Left kidney (tissue), 1 donor: ENCODE measurements at regions not wholly inside any gene's neighbourhood (a gene's known extent, or its start where the extent isn't known, plus 50 kb on each side); places are given as distances from the start of the nearest gene placed in this dataset.

Experiments
- DNase-seq: peaks from one replicate; pipeline ENCODE4 v3.0.0-alpha.2; 2013

DNA sequence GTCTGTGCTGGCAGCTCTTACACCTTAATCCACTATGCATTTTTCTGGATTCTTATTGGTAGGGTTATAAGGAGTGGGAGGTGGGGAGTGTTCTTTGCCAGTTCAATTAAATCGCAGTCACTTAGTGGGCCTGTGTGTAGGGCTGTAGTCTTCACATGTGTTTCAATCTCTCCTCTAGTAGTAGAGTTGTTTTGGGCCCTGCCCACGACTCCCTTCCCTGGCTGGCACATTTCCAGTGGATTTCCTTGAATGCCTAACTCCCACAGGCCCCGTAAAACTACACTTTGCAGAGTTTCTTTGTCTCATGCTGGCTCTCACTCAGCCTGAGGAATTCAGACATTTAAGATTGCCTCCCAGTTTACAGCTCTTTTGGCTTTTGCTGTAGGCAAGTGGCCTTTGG, 414.0 kb upstream of the OPRM1 start:
- DNase-seq = peak; percentile 63

DNA sequence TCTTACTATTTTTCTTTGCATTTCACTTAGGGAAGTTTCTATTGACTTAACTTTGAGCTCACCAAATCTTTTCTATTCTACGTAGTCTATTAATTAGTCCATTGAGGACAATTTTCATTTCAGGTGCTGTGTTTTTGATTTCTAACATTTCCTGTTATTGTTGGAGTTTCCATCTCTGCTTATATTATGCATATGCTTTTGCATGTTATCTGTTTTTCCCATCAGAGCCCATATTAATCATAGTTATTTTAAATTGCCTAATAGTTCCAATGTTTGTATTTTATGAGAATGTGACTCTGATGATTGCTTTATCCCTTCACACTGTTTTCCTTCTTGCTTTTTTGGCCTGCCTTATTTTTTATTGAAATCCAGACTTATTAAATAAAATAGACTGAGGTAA, 414.5 kb upstream of the OPRM1 start:
- no peak for DNase-seq

DNA sequence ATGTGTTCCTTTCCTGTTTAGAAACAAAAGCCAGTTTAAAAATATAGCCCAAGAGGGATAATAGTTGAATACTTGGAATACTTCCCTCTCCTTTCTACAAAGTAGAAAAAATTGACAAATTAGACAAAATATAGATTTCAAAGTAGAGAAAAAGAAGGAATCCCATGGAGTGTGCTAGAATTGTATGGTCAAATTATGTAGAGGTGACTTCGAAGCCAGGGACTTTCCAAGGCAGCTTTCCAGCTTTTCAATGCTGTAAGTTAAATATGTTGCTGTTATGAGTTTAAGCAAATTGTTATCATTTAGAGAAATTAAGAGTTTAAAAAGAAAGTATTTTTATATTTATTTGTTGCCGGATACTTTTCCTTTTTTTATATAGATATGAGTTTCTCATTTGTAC, 415.5 kb upstream of the OPRM1 start:
- no peak for DNase-seq

DNA sequence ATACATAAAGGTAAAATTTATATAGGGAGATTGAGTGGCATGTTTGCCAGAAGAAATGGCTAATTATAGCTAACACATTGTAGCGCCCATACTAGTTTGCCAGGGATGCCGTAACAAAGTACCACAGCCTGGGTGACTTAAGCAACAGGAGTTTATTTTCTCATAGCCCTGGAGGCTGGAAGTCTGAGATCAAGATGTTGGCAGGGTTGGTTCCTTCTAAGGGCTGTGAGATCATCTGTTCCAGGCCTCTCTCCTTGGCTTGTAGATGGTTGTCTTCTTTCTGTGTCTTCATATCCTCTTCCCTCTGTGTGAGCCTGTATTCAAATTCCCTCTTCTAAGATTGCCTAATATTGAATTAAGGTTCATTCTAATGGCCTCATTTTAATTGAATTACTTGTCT, 417.5 kb upstream of the OPRM1 start:
- DNase-seq = no peak

DNA sequence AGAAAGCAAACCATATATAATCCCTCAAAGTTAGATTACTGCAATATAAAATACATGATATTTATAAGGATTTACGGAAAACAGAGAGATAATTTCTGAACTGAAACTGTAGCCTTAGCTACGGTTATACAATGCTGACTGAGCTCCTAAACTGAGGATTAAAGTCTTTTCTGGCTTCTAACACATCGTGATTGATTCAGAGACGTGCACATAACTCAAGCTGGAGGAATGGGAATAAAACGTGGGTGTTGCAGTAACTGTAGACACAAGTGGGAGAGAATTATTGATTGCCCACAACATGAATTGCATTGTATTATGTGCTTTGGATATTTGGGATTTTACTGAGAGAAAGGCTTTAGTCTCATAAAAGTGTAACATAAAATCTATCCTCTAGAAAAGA, 418.0 kb upstream of the OPRM1 start:
- DNase-seq = no peak

DNA sequence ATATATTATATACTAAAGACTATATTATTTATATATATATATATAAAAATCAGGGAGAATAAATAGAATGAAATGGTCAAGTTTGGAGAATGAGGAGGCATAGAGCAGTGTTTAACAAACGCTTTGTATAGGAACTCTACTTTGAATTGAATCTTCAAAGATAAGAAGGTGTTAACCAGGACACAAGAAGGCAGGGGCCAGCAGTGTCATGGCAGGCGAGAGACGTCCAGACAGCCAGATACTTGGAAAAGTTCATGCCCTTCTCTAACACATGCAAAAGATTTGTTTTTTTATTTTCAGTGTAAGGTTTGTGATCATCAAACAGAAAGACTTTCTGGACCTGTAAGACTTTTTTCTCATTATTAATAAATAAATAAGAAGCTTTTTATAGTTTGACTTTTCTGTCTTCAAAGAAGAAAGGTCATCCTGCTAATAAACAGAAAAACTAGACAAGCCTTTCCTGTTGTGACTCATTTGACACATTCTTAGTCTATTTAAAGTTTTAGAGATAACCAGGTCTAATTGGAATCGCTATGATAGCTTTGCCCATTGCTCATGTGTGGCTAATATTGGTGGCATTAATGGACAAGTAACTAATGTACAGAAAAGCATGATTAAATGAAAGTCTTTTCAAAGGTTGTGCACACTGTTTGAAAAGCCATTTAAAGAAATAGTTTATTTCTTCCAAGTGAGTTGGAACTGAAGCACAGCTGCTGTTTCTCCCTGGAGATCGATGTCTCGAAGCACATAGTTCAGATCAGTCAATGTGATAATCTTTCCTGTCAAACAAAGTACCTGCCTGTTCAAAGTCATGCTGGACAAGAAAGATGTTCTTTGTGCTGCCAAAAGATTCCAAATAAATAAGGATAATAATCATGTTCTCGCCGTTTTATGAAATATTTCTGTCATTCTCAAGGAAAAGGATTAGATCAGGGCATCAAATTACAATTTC, 420.4 kb upstream of the OPRM1 start:
- no peak for DNase-seq

DNA sequence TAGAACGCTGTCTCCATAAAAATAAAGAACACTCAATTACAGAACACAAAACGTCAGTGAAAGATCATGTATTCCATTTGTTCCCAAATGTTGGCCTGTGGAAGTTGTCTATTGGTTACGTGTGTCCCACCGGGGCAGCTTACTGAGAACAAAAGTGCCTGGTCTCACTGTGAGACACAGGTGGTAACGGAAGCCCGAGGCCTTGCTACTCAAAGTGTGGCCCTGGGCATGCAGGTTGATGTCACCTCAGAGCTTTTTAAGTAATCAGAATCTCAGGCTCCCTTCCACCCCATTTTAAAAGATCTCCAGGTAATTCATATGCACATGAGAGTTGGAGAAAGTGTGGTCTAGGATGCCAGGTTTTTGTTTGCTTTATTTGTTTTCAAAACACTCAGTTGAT, 422.5 kb upstream of the OPRM1 start:
- no peak for DNase-seq

DNA sequence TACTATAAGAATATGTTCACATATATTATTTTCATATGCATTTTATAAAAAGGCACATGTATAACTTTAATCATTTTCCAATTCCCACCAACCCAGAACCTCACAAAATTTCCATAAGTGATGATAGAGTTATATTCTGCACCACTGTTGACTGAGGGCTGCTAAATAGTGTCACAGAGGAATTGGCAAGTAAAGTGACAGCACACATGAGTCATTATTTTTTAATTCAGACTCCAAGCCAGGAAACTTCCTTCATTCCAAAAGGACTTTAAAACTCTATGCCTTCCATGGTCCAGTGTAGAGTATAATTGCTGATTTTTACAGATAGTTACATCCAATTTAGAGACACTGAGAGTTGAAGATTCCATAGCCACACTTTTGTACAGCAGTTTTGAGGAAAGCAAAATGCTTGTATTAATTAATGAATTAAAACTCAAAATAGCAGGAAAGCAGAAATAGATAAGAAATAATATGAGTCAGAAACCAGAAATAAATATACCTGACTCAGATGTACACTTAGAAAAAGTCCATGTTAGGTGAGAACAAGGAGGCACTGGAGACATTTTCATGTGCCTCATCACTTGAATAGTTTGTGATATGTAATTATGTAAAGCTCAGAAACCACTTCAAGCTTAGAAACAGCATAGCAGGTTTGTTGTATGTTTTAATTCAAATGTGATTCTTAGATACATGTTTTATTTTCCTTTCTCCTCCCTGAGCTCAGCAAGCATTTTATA, 425.2 kb upstream of the OPRM1 start:
- no peak for DNase-seq

DNA sequence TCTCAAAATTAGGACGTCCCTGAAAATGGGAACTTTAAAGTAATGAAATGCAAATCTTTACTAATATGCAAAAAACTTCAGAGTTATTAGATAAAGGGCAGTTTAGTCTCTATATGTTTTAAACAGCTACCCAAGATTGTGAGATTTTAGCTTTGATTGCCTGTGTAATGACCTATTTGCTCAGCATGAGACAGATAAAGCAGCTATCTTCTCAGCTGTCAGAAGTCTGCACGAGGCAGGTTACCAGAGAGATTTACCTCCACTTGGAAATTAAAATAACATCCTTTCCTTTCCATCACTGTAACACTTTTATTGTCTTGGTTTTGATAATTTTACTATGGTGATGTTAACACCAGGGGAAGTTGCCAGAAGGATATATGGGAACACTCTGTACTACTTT, 436.6 kb upstream of the OPRM1 start:
- DNase-seq = no peak

DNA sequence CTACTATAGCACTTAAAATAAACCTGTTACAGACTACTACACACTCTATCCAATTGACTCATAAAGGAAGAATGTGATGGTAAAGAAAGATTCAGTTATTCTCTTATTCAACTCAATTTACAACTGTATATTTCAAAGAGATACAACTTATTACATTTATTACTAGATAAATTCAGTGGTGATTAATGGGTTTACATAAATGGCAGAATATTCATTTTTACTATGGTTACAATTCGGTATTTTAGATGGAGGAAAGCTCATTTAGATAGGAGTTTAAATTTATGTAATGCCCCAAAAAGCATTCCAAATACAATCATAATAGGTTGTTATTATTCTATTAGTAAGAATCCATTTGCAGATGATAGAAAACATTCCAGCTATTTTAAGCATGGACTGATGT, 439.1 kb upstream of the OPRM1 start:
- DNase-seq = no peak

DNA sequence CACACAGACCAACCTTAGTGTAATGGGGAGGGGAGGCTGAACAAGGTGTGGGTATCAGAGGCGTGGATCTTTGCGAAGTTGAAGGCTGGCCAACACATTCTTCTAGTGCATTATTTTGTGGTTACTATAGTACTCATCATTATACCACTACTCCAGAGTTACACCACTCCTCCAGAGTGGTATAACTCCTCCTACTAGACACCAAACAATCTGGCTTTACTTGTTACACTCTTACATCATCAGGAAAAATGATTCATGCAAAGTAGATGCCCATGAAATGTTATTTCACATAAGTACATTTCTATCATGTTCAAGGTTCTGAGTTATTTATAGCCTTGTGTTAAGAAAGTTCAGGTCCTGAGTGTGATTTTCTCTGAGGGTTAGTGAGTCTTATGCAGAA, 443.1 kb upstream of the OPRM1 start:
- no peak for DNase-seq

DNA sequence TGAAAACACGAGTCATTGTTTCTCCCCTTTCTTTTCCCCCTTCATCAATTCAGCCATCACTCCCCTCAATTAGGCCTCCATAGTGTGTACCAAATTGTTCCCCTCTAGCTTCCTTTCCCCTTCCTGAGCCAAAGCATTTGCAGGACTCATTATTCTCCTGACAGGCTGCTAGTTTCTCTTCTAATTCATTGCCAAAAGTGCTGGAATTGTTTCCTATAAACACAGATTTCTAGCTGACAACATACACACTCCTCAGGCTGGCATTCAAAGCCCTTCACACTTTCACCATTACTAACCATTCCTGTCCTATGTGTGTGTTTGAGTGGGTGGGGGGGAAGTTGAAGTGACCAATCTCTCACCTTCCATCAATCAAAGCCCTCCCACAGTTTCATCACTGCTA, 444.2 kb upstream of the OPRM1 start:
- DNase-seq = no peak

DNA sequence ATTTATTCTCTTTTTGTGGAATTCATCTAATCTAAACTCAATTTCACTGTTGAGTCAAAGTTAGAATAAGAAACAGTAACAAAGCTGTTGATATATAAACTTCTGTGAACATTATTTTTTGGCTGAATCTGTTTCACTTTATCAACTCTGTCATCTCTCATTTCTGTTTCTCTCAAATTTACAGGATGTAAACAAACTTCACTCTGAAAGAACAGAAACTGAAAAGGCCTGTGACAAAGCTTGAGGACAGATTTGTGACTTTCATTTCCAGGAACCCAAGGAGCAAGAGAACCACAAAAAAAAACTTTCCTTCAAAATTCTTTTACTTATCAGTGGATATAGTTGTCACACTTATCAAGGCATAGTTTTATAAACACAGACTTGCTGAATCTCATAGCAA, 447.9 kb upstream of the OPRM1 start:
- DNase-seq = no peak

DNA sequence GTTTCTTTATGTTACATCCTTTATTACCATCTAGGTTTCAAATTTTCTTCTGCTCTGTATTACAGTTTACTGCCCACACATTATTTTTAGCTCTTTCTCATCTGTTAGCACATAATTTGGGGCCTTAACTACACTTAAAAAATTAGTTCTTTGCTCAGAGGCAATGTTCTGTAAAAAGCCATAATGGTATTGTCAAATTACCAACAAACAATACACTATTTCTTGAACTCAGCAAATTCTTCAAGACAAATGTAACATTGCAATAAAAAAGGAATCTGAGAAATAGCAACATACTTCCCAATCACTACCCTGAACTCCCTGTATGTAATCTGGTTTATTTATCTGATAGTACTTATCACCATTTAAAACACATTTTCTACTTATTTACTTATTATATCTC, 448.6 kb upstream of the OPRM1 start:
- no peak for DNase-seq

DNA sequence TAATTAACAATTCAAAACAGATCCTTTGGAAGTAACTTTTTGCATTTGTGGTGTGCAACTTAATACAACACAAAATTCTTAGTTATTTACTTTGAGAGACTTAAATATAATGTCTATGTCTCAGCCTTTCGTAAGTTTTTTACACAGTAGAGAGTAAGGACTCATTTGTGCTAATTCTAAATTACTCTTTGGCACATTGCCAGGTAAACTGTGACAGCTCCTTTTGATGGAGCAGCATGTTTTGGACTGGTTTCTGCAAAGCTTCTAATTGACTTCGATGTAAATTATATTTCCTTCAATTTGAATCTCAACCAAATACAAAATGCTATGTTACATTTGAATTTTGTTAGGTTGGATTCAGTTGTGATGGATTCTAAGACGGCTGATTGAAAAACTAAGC, 450.7 kb upstream of the OPRM1 start:
- DNase-seq = no peak

DNA sequence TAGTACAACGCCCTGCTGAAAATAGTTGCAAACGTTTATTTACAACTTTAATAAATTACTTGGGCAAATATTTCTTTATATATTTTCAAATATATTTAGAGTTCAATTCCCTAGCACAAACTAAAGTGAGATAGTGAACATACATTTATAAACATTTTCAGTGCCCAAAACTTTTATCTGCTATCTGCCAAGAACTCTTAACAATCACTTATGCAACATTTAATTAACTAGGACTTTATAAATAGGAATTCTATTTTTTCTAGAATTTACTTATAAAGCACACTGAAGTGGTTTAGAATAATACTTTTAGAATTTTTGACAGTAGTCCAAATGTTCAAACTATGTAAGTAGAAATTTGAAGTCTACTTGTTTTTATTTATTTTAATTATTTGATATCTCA, 452.6 kb upstream of the RGS17 start:
- no peak for DNase-seq

DNA sequence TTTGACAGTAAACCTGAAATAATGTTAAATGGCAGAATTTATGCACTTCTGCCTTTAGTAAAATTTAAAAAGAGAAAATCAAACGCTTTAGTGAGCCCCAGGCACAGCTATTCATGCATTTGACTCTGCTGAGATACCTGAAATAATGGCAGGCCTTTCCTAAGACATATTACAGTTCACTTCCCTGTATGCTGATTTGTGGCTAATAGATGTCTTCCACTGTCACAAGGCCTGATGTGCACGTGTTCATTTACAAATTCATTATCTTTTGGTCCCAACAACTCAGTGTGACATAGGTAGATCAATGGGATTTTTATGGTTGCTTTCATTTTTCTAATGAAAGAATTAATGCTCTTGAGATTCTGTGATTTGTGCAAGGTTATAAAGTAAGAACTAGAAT, 449.7 kb upstream of the RGS17 start:
- DNase-seq = no peak

DNA sequence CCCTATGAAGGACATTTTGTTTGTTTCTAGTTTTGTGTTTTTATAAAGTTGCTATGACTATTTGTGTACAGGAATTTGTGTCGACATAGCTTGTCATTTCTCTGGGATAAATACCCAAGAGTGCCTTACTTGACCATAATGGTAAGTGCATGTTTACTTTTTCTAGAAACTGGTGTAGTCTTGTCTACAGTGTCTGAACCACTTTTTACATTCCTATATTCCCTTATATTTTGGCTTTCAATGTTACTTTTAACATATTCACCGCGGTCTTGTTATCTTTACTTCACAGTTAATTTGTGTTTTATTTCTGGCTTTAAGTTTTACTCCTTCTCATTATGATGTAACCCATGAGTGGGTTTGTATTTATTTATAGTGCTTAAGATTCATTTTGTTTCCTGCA, 444.4 kb upstream of the RGS17 start:
- DNase-seq = no peak

DNA sequence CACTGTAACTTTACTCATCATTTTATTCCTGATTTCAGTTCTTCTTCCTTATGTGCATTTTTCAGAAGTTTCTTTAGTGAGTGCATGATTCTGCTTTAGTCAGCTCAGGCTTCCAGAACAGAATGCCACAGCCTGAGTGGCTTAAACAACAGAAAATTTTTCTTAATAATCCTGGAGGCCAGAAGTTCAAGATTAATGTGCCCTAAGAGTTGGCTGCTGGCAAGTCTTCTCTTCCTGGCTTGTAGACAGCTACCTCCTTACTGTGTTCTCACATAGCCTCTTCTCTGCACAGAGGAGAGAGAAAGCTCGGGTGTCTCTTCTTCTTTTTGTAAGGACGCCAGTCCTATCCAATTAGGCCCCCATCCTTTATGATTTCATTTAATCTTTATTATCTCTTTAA, 443.1 kb upstream of the RGS17 start:
- DNase-seq = no peak

DNA sequence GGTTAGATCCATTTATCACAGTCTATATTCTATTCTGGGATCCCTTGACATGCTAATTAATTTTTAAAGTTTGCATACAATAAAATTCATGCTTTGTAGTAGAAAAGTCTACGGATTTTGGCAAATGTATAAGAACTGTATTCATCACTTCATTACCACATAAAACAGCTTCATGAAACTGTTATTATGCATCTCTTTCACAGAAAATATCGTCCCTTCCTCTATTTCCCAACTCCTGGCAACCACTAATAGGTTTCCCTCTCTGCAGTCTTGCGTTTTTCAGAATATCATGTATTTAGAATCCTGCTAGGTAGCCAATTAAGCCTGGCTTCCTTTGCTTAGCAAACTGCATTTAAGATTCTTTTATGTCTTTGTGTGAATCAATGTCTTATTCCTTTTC, 441.3 kb upstream of the RGS17 start:
- DNase-seq = no peak

DNA sequence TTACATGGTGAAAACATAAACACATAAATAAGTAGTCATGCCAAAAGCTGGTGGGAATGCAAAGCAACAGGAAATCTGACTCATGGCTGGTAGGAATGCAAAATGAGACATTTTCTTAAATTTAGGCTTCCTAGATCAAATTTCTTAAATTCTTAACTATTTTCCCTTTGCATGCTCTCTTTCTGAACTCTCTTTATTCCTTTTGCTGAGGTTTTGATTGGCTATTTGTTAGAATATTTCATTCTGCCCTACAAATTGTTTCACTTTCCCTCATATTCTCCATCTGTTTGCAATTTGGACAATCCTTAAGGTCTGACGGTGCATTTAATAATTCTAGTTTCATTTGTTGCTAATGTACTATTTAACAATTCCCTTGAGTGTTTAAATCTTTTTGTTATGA, 437.5 kb upstream of the RGS17 start:
- no peak for DNase-seq

DNA sequence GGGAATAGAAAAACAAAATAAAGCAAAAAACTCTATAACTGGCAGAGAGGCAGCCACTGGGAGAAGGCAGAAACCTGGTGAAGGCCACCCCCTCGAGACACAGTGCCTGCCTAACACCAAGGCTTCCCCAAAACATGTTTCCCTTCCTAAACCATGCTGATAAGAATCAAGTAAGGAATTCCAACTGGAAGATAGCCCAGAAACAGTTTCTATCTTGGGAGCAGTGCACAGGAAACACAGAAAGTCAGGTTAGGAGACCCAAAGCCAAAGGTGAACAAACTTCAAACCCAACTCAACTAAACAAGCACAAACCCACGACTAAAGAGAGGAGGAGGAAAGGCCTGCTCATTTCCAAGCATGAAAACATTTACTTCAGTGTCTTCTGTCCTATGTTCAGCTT, 433.7 kb upstream of the RGS17 start:
- DNase-seq = no peak

DNA sequence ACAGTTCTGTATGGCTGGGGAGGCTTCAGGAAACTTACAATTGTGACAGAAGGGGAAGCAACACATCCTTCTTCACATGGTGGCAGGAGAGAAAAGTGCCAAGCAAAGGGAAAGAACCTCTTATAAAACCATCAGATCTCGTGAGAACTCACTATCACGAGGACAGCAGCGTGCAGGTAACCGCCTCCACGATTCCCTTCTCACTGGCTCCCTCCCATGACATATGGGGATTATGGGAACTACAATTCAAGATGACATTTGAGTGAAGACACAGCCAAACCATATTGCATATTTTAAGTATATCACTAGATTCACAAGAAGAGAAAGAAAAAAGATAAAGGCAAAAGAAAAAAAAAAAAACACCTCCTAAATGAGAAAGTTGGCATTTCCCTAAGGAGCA, 431.9 kb upstream of the RGS17 start:
- DNase-seq = no peak

DNA sequence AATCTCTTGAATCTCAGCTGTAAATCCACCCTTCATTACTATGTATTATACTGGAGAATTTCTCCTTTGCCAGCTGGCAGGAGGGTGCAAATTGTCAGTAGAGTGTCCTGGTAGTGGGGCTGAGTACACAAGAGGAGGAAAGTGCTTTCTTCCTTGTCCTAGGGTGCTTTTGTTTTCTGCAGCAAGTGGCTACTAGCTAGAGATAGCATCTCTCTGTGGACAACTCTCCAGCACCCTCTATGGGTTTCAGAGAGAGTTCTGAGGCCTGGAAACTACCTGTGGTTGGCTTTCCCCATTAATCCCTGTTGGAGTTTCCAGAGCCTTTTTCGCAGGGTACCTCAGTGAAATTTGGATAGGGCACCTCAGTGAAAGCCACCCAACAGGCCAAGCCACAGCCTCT, 422.5 kb upstream of the RGS17 start:
- no peak for DNase-seq
